K562 (cell line): ENCODE measurements at regions not wholly inside any gene's neighbourhood (a gene's known extent, or its start where the extent isn't known, plus 50 kb on each side); places are given as distances from the start of the nearest gene placed in this dataset.

Source experiments
- ATAC-seq: fragments of 200-7000 bp; cut with Tn5 transposase; 3 replicates; pipeline ENCODE4 v1.9.1; 2020; ENCODE audit warnings: moderate library complexity
- BruUV-seq: library from RNA; stranded (reverse); fragments of 400-500 nt; replicated peaks from 2 replicates; lab custom pipeline; 2021; lab: Mats Ljungman, UMichigan
- CTCF ChIA-PET: fragments of 300-600 bp; formaldehyde crosslinking; extraction: SDS; loops from one replicate; lab custom pipeline; 2021; ENCODE audit warnings: low intra/inter-chr PET ratio; lab: Yijun Ruan, JAX
- POLR2A ChIA-PET: fragments of 300-600, 350-650 bp; sonication (Branson Sonifier 250); formaldehyde crosslinking; extraction: SDS; loops from one replicate; lab custom pipeline; 2021; ENCODE audit warnings: antibody characterized with exemption, inconsistent platforms; lab: Yijun Ruan, JAX
- DNase-seq, 4 experiments: peaks; one replicate each; pipeline versions ENCODE4 v3.0.0 to v3.0.0-alpha.2; 2011 to 2018; ENCODE audit warnings: low spot score in 3 of 4, mixed read lengths in 3 of 4; ENCODE audit errors: extremely low read depth in 1 of 4
- FAIRE-seq: peaks from 2 replicates; lab custom pipeline; 2011; peaks lifted over from hg19 to GRCh38; lab: Jason Lieb, UNC
- H2AFZ ChIP-seq: 2 replicates; pipeline ENCODE4 v1.6.0; 2011; ENCODE audit warnings: low read depth, low read length, control low read depth, inconsistent platforms
- H3K27ac ChIP-seq: fragments of 200-600 bp; 3 replicates; pipeline ENCODE4 v1.8.0; 2011; ENCODE audit warnings: low read depth, mild to moderate bottlenecking, control low read depth, inconsistent platforms, low read length, moderate library complexity, mixed read lengths; ENCODE audit errors: extremely low read depth
- H3K27me3 ChIP-seq, 2 experiments: fragments of 300-600 bp in 1 of 2; 2 replicates in 1 of 2; 3 replicates in 1 of 2; pipeline versions ENCODE4 v1.6.0 to v1.8.0; 2011; ENCODE audit warnings: inconsistent platforms in 2 of 2, low read length in 2 of 2, mild to moderate bottlenecking in 1 of 2, mixed read lengths in 1 of 2, moderate library complexity in 1 of 2; ENCODE audit not compliant: control insufficient read depth in 2 of 2, insufficient read depth in 2 of 2
- H3K36me3 ChIP-seq: fragments of 300-600 bp; 3 replicates; pipeline ENCODE4 v1.8.0; 2011; ENCODE audit warnings: mild to moderate bottlenecking, low read length, inconsistent platforms; ENCODE audit not compliant: control insufficient read depth, insufficient read depth
- H3K4me1 ChIP-seq, 2 experiments: fragments of 200-600 bp in 1 of 2; replicated peaks in 1 of 2; 2 replicates in 1 of 2; 3 replicates in 1 of 2; pipeline versions ENCODE4 v1.5.1 to v1.8.0; 2011; ENCODE audit warnings: inconsistent platforms in 2 of 2, low read length in 2 of 2, mild to moderate bottlenecking in 1 of 2, mixed read lengths in 1 of 2, moderate library complexity in 1 of 2; ENCODE audit not compliant: control insufficient read depth in 2 of 2, insufficient read depth in 2 of 2
- H3K4me2 ChIP-seq: 2 replicates; pipeline ENCODE4 v1.6.1; 2011; ENCODE audit warnings: low read length, control low read depth, inconsistent platforms, mixed read lengths; ENCODE audit not compliant: insufficient read depth
- H3K4me3 ChIP-seq: fragments of 200-600 bp; sonication (generic), shearing (Covaris generic); 2 replicates; pipeline ENCODE4 v1.5.1; 2016; ENCODE audit warnings: control low read depth, inconsistent platforms
- H3K79me2 ChIP-seq: fragments of 200-600 bp; 3 replicates; pipeline ENCODE4 v1.8.0; 2011; ENCODE audit warnings: low read length, inconsistent platforms; ENCODE audit not compliant: control insufficient read depth, insufficient read depth
- H3K9ac ChIP-seq, 2 experiments: 2 replicates each; pipeline versions ENCODE4 v1.6.0 to v1.6.1; 2011; ENCODE audit warnings: low read depth in 2 of 2, low read length in 2 of 2, control low read depth in 1 of 2, inconsistent platforms in 1 of 2, mild to moderate bottlenecking in 1 of 2, mixed read lengths in 1 of 2; ENCODE audit not compliant: insufficient read depth in 1 of 2
- H3K9me1 ChIP-seq: one replicate; pipeline ENCODE4 v1.6.0; 2011; ENCODE audit warnings: inconsistent platforms, mild to moderate bottlenecking, low read length, moderate library complexity; ENCODE audit not compliant: control insufficient read depth, insufficient read depth
- H3K9me3 ChIP-seq: replicated peaks from 2 replicates; pipeline ENCODE4 v1.5.1; 2011; ENCODE audit warnings: low read depth, low read length, inconsistent platforms; ENCODE audit not compliant: control insufficient read depth, insufficient read depth
- H4K20me1 ChIP-seq: replicated peaks from 2 replicates; pipeline ENCODE4 v1.6.1; 2011; ENCODE audit warnings: low read length, inconsistent platforms, mixed read lengths; ENCODE audit not compliant: control insufficient read depth, insufficient read depth
- CCNT2 ChIP-seq: IDR thresholded peaks from 2 replicates; pipeline ENCODE4 v1.6.1; 2011; ENCODE audit warnings: borderline replicate concordance, low read depth, mild to moderate bottlenecking, moderate library complexity, mixed read lengths, low read length; ENCODE audit not compliant: insufficient read length; ENCODE audit errors: extremely low read depth
- RB1 ChIP-seq: fragments of 450-650 bp; IDR thresholded peaks from 2 replicates; pipeline ENCODE4 v1.6.1; 2017; ENCODE audit warnings: low read depth, mild to moderate bottlenecking
- SAFB2 ChIP-seq: fragments of 200-400 bp; formaldehyde crosslinking; IDR thresholded peaks from 2 replicates; pipeline ENCODE4 v1.6.1; 2018; ENCODE audit warnings: borderline replicate concordance, low read length, low read depth, moderate library complexity; ENCODE audit not compliant: severe bottlenecking
- TFE3 ChIP-seq: fragments of 450-650 bp; formaldehyde crosslinking; IDR thresholded peaks from 2 replicates; pipeline ENCODE4 v1.4.0; 2020; ENCODE audit warnings: mild to moderate bottlenecking, mixed read lengths
- ZC3H11A ChIP-seq: IDR thresholded peaks from 2 replicates; pipeline ENCODE4 v1.6.1; 2012; ENCODE audit warnings: low read depth, low read length, improper control_type of control experiment
- ZNF217 ChIP-seq: sonication (generic); formaldehyde crosslinking; IDR thresholded peaks from 2 replicates; pipeline ENCODE4 v1.8.0; 2022; ENCODE audit warnings: mild to moderate bottlenecking, missing genetic modification reagents
- ZNF24 ChIP-seq: fragments of 450-650 bp; IDR thresholded peaks from 2 replicates; pipeline ENCODE4 v1.6.1; 2016
- ZNF316 ChIP-seq: fragments of 450-650 bp; IDR thresholded peaks from 2 replicates; pipeline ENCODE4 v1.6.1; 2016
- WGBS: fragments of 100-300 bp; shearing (Covaris generic); methylation state at CpG from one replicate; pipeline ENCODE4 v1.1.6; 2016; ENCODE audit warnings: low coverage, mixed read lengths; ENCODE audit not compliant: insufficient coverage; ENCODE audit errors: missing lambda C conversion rate; 5-methylcytosine and 5-hydroxymethylcytosine counted together
- in situ Hi-C: fragments of 300-500 bp; cut with MboI; formaldehyde crosslinking; loops from 4 replicates; pipeline ENCODE4 v1.15.0; 2018; ENCODE audit warnings: inconsistent platforms, mixed read lengths
- intact Hi-C: fragments of 100-400 bp; cut with micrococcal nuclease; formaldehyde crosslinking; loops from 2 replicates; pipeline ENCODE4 v1.14.2; 2022

GRCh38 chr5:125401724-125402622 lies 655.5 kb upstream of the ZNF608 start:
- Histone ChIP-seq H3K4me3 (no peak overlapping the region), H3K4me1 (no peaks in the 10 kb centered on the region), H3K4me2 (no peak overlapping the region), H3K9me1 (no peaks in the 10 kb centered on the region), H2AFZ (no peak overlapping the region), H3K9me3 (no peaks in the 10 kb centered on the region; the same call in 1 of the 2 replicates), H3K36me3 (no peaks in the 10 kb centered on the region), H3K27ac (no peak overlapping the region), H3K9ac (no peak overlapping the region), H3K79me2 (no peaks in the 10 kb centered on the region), H4K20me1 (no peaks in the 10 kb centered on the region), H3K27me3 (no peaks in the 10 kb centered on the region)
- WGBS = 6% methylated on average over 5 of the region's 5 CpGs
- no peak for ATAC-seq
- in situ Hi-C loops (no loop called here), intact Hi-C loops (no loop called here)
- FAIRE-seq = no peak
- TF ChIP-seq CCNT2 = no peak
- TF ChIP-seq ZNF24 = no peak
- peak; percentile 86 for TF ChIP-seq TFE3 (CRISPR knock-in tag)
- peak; percentile 19; the same call in 1 of the 2 replicates for TF ChIP-seq ZNF316
- TF ChIP-seq SAFB2 = no peak
- no peak for TF ChIP-seq RB1
- TF ChIP-seq ZC3H11A = no peak
- TF ChIP-seq ZNF217 (CRISPR knock-in tag) = no peak
- DNase-seq = no peak
- POLR2A ChIA-PET = no interaction called here
- no TSS peak for BruUV-seq
- CTCF ChIA-PET = no interaction called here
